GM23248 (cell line): ENCODE measurements at regions not wholly inside any gene's neighbourhood (a gene's known extent, or its start where the extent isn't known, plus 50 kb on each side); places are given as distances from the start of the nearest gene placed in this dataset.

Experiments
- DNase-seq: peaks from one replicate; pipeline ENCODE4 v3.0.0-alpha.2; 2015
- H2AFZ ChIP-seq: fragments of 200-600 bp; sonication (generic); 2 replicates; pipeline ENCODE4 v1.6.1; 2016; ENCODE audit warnings: antibody characterized with exemption
- H3F3A ChIP-seq: fragments of 200-600 bp; sonication (generic); 2 replicates; pipeline ENCODE4 v1.6.1; 2016; ENCODE audit warnings: mild to moderate bottlenecking, antibody characterized with exemption, mixed run types; ENCODE audit not compliant: insufficient read depth
- H3K27ac ChIP-seq: fragments of 200-600 bp; sonication (generic); 2 replicates; pipeline ENCODE4 v1.5.1; 2016; ENCODE audit warnings: mild to moderate bottlenecking
- H3K27me3 ChIP-seq: fragments of 200-600 bp; sonication (generic); replicated peaks from 2 replicates; pipeline ENCODE4 v1.6.1; 2016; ENCODE audit warnings: mild to moderate bottlenecking; ENCODE audit not compliant: insufficient read depth
- H3K36me3 ChIP-seq: fragments of 200-600 bp; sonication (generic); 2 replicates; pipeline ENCODE4 v1.6.1; 2016; ENCODE audit warnings: low read depth, mild to moderate bottlenecking
- H3K4me1 ChIP-seq: fragments of 200-600 bp; sonication (generic); 2 replicates; pipeline ENCODE4 v1.6.1; 2016; ENCODE audit warnings: mild to moderate bottlenecking; ENCODE audit not compliant: insufficient read depth
- H3K4me2 ChIP-seq: fragments of 200-600 bp; sonication (generic); one replicate; pipeline ENCODE4 v1.6.1; 2016; ENCODE audit warnings: mild to moderate bottlenecking; ENCODE audit not compliant: unreplicated experiment
- H3K4me3 ChIP-seq: fragments of 200-600 bp; sonication (generic); 2 replicates; pipeline ENCODE4 v1.5.1; 2016; ENCODE audit warnings: mild to moderate bottlenecking
- H3K79me2 ChIP-seq: fragments of 200-600 bp; sonication (generic); 2 replicates; pipeline ENCODE4 v1.6.1; 2016; ENCODE audit warnings: mild to moderate bottlenecking; ENCODE audit not compliant: insufficient read depth
- H3K9ac ChIP-seq: fragments of 200-600 bp; sonication (generic); 2 replicates; pipeline ENCODE4 v1.6.1; 2016; ENCODE audit warnings: mild to moderate bottlenecking
- H3K9me2 ChIP-seq: fragments of 200-600 bp; sonication (generic); 2 replicates; pipeline ENCODE4 v1.6.1; 2016; ENCODE audit warnings: mixed run types, mild to moderate bottlenecking, moderate library complexity; ENCODE audit not compliant: insufficient read depth
- H3K9me3 ChIP-seq: fragments of 200-600 bp; sonication (generic); one replicate; pipeline ENCODE4 v1.6.1; 2017; ENCODE audit warnings: low read depth
- H4K20me1 ChIP-seq: fragments of 200-600 bp; sonication (generic); 2 replicates; pipeline ENCODE4 v1.6.0; 2016; ENCODE audit not compliant: insufficient read depth
- EZH2 ChIP-seq: fragments of 200-600 bp; sonication (generic); IDR thresholded peaks from 2 replicates; pipeline ENCODE4 v1.6.1; 2018; ENCODE audit warnings: antibody characterized with exemption, mild to moderate bottlenecking; ENCODE audit not compliant: insufficient read depth, poor library complexity, severe bottlenecking
- EZH2phosphoT487 ChIP-seq: fragments of 200-600 bp; sonication (generic); IDR thresholded peaks from 2 replicates; pipeline ENCODE4 v1.6.1; 2018; ENCODE audit warnings: antibody characterized with exemption, moderate library complexity, mild to moderate bottlenecking, low read depth; ENCODE audit not compliant: insufficient read depth
- WGBS, 2 experiments: methylation state at CpG; one replicate each; pipeline ENCODE4 v1.1.6; 2015 to 2017; ENCODE audit warnings: low lambda C conversion rate in 2 of 2, low coverage in 1 of 2; ENCODE audit errors: missing lambda C conversion rate in 2 of 2; 5-methylcytosine and 5-hydroxymethylcytosine counted together
- in situ Hi-C: fragments of 300-500 bp; cut with MboI; formaldehyde crosslinking; loops from 2 replicates; pipeline ENCODE4 v1.15.0; 2020

- H3K79me2 ChIP-seq = peaks cover 99% of the 10 kb centered on the region
- WGBS, 2 experiments = 58 to 64% methylated on average over 3 of the region's 3 CpGs
- peaks cover 6% of the 10 kb centered on the region for H3K36me3 ChIP-seq
- H3K4me2 ChIP-seq = no peak overlapping the region
- H2AFZ ChIP-seq = no peak overlapping the region
- no peaks in the 10 kb centered on the region for H3K9me3 ChIP-seq
- no peaks in the 10 kb centered on the region for H3K27me3 ChIP-seq
- no peaks in the 10 kb centered on the region for H3K9me2 ChIP-seq
- no peak for TF ChIP-seq EZH2
- no peak for TF ChIP-seq EZH2phosphoT487
- in situ Hi-C loops = no loop called here
- DNase-seq = no peak
- peaks cover 50% of the 10 kb centered on the region for H3K4me1 ChIP-seq
- H3K9ac ChIP-seq = no peak overlapping the region
- H3K4me3 ChIP-seq = no peak overlapping the region
- H3K27ac ChIP-seq = 0 out of 2 replicates have a peak overlapping the region, but pooled peaks have one; percentile 11
- H4K20me1 ChIP-seq = peaks cover 6% of the 10 kb centered on the region; the same call in 1 of the 2 replicates
- H3F3A ChIP-seq = peaks cover 55% of the 10 kb centered on the region
Measured at GRCh38 chr7:130982651-130983050, 248.6 kb upstream of the KLF14 start.

GRCh38 chr7:130985361-130985760 lies 251.4 kb upstream of the KLF14 start:
- H3K4me2 ChIP-seq = peak overlapping the region; percentile 64
- in situ Hi-C loops = no loop called here
- peak overlapping the region; percentile 69 for H3K9ac ChIP-seq
- peaks cover 99% of the 10 kb centered on the region for H3K79me2 ChIP-seq
- no peaks in the 10 kb centered on the region for H3K9me3 ChIP-seq
- H3K27ac ChIP-seq = peak overlapping the region; percentile 83
- H3F3A ChIP-seq = peaks cover 67% of the 10 kb centered on the region
- TF ChIP-seq EZH2phosphoT487 (no peak), EZH2 (no peak)
- 95 to 100% methylated on average over 4 of the region's 4 CpGs for WGBS, 2 experiments
- H3K9me2 ChIP-seq = no peaks in the 10 kb centered on the region
- peaks cover 6% of the 10 kb centered on the region; the same call in 1 of the 2 replicates for H4K20me1 ChIP-seq
- H2AFZ ChIP-seq = no peak overlapping the region
- no peak overlapping the region for H3K4me3 ChIP-seq
- no peaks in the 10 kb centered on the region for H3K27me3 ChIP-seq
- DNase-seq = no peak
- peaks cover 6% of the 10 kb centered on the region for H3K36me3 ChIP-seq
- H3K4me1 ChIP-seq = peaks cover 52% of the 10 kb centered on the region

- Histone ChIP-seq H3K36me3 (peaks cover 6% of the 10 kb centered on the region), H3K79me2 (peaks cover 100% of the 10 kb centered on the region), H3K9me2 (no peaks in the 10 kb centered on the region), H2AFZ (no peak overlapping the region), H3K4me2 (peak overlapping the region; percentile 64), H4K20me1 (peaks cover 6% of the 10 kb centered on the region; the same call in 1 of the 2 replicates), H3K9ac (peak overlapping the region; percentile 69), H3K27me3 (no peaks in the 10 kb centered on the region), H3K4me3 (0 out of 2 replicates have a peak overlapping the region, but pooled peaks have one; percentile 11), H3F3A (peaks cover 67% of the 10 kb centered on the region), H3K9me3 (no peaks in the 10 kb centered on the region), H3K27ac (peak overlapping the region; percentile 83), H3K4me1 (peaks cover 51% of the 10 kb centered on the region)
- in situ Hi-C loops = no loop called here
- no peak for TF ChIP-seq EZH2
- TF ChIP-seq EZH2phosphoT487 = no peak
- peak; percentile 88 for DNase-seq
- 10 to 14% methylated on average over 7 of the region's 7 CpGs for WGBS, 2 experiments
Measured at GRCh38 chr7:130986261-130986690, 252.3 kb upstream of the KLF14 start.

- TF ChIP-seq EZH2 (no peak), EZH2phosphoT487 (no peak)
- in situ Hi-C loops = no loop called here
- no peaks in the 10 kb centered on the region for H3K9me3 ChIP-seq
- H3K4me1 ChIP-seq = peaks cover 43% of the 10 kb centered on the region
- no peak overlapping the region for H3K4me3 ChIP-seq
- DNase-seq = no peak
- WGBS, 2 experiments = 80% methylated on average over 4 of the region's 4 CpGs
- H3K79me2 ChIP-seq = peaks cover 100% of the 10 kb centered on the region
- H2AFZ ChIP-seq = no peak overlapping the region
- no peaks in the 10 kb centered on the region for H4K20me1 ChIP-seq
- H3K9me2 ChIP-seq = no peaks in the 10 kb centered on the region
- peaks cover 6% of the 10 kb centered on the region for H3K36me3 ChIP-seq
- H3F3A ChIP-seq = peaks cover 64% of the 10 kb centered on the region
- H3K27ac ChIP-seq = peak overlapping the region; percentile 83
- H3K4me2 ChIP-seq = peak overlapping the region; percentile 64
- H3K27me3 ChIP-seq = no peaks in the 10 kb centered on the region
- H3K9ac ChIP-seq = peak overlapping the region; percentile 69; the same call in 1 of the 2 replicates
Measured at GRCh38 chr7:130987092-130987491, 253.1 kb upstream of the KLF14 start.

- Histone ChIP-seq H3K9ac (peak overlapping the region; percentile 50), H3K36me3 (peaks cover 6% of the 10 kb centered on the region), H4K20me1 (no peaks in the 10 kb centered on the region), H3K9me3 (no peaks in the 10 kb centered on the region), H3K4me1 (peaks cover 39% of the 10 kb centered on the region), H3K79me2 (peaks cover 100% of the 10 kb centered on the region), H3K9me2 (no peaks in the 10 kb centered on the region), H2AFZ (no peak overlapping the region), H3K4me3 (no peak overlapping the region), H3K27ac (peak overlapping the region; percentile 83), H3K4me2 (no peak overlapping the region), H3F3A (peaks cover 65% of the 10 kb centered on the region), H3K27me3 (no peaks in the 10 kb centered on the region)
- no peak for TF ChIP-seq EZH2
- TF ChIP-seq EZH2phosphoT487 = no peak
- peak; percentile 72 for DNase-seq
- in situ Hi-C loops = no loop called here
- 3 to 6% methylated on average over 5 of the region's 5 CpGs for WGBS, 2 experiments
Measured at GRCh38 chr7:130988443-130988842, 254.4 kb upstream of the KLF14 start.
